CD14-positive monocyte (primary cell): ENCODE measurements at regions not wholly inside any gene's neighbourhood (a gene's known extent, or its start where the extent isn't known, plus 50 kb on each side); places are given as distances from the start of the nearest gene placed in this dataset.

Experiments
- DNase-seq, 3 donors: peaks; one replicate each; pipeline ENCODE4 v3.0.0-alpha.2; 2011 to 2022
- H2AFZ ChIP-seq: 2 replicates; pipeline ENCODE4 v1.6.0; 2012; ENCODE audit warnings: mild to moderate bottlenecking, low read depth, low read length, inconsistent platforms; ENCODE audit not compliant: insufficient read depth, poor library complexity, severe bottlenecking
- H3K27ac ChIP-seq, 2 donors: 1 replicate in 1 of 2; 2 replicates in 1 of 2; pipeline ENCODE4 v1.5.1; 2012 to 2013; ENCODE audit warnings: low read length in 2 of 2, control low read depth in 1 of 2, inconsistent platforms in 1 of 2, low read depth in 1 of 2, mild to moderate bottlenecking in 1 of 2
- H3K27me3 ChIP-seq, 2 donors: one replicate each; pipeline versions ENCODE4 v1.6.0 to v1.6.1; 2011 to 2013; ENCODE audit warnings: low read length in 2 of 2; ENCODE audit not compliant: control insufficient read depth in 2 of 2, insufficient read depth in 2 of 2
- H3K36me3 ChIP-seq, 2 donors: replicated peaks in 1 of 2; 1 replicate in 1 of 2; 2 replicates in 1 of 2; pipeline versions ENCODE4 v1.5.1 to v1.6.1; 2012 to 2013; ENCODE audit warnings: low read length in 2 of 2, control low read depth in 1 of 2, inconsistent platforms in 1 of 2, mild to moderate bottlenecking in 1 of 2; ENCODE audit not compliant: insufficient read depth in 2 of 2, control insufficient read depth in 1 of 2
- H3K4me1 ChIP-seq, 2 donors: 1 replicate in 1 of 2; 2 replicates in 1 of 2; pipeline versions ENCODE4 v1.5.1 to v1.6.1; 2012 to 2013; ENCODE audit warnings: low read length in 2 of 2, control low read depth in 1 of 2, inconsistent platforms in 1 of 2, mild to moderate bottlenecking in 1 of 2, moderate library complexity in 1 of 2; ENCODE audit not compliant: insufficient read depth in 2 of 2, control insufficient read depth in 1 of 2
- H3K4me2 ChIP-seq: replicated peaks from 2 replicates; pipeline ENCODE3; 2012; ENCODE audit warnings: low read length, moderate library complexity, mild to moderate bottlenecking; ENCODE audit not compliant: poor library complexity, severe bottlenecking; ENCODE audit errors: extremely low read depth
- H3K4me3 ChIP-seq, 3 experiments: fragments of 200-600 bp in 1 of 3; sonication (generic) in 1 of 3; replicated peaks in 1 of 3; 1 replicate in 2 of 3; 2 replicates in 1 of 3; pipeline ENCODE4 v1.5.1; 2011 to 2013; ENCODE audit warnings: low read length in 3 of 3, mild to moderate bottlenecking in 3 of 3, control low read depth in 2 of 3, low read depth in 2 of 3, inconsistent platforms in 1 of 3, moderate library complexity in 1 of 3
- H3K79me2 ChIP-seq: 2 replicates; pipeline ENCODE4 v1.6.0; 2012; ENCODE audit warnings: mild to moderate bottlenecking, control low read depth, inconsistent platforms, low read length, moderate library complexity; ENCODE audit not compliant: insufficient read depth
- H3K9ac ChIP-seq: 2 replicates; pipeline ENCODE4 v1.6.0; 2017; ENCODE audit warnings: low read length, mild to moderate bottlenecking; ENCODE audit not compliant: insufficient read depth, poor library complexity, severe bottlenecking
- H3K9me3 ChIP-seq, 2 donors: replicated peaks in 1 of 2; 1 replicate in 1 of 2; 2 replicates in 1 of 2; pipeline versions ENCODE4 v1.5.1 to v1.6.1; 2012 to 2013; ENCODE audit warnings: low read length in 2 of 2, control low read depth in 1 of 2; ENCODE audit not compliant: control insufficient read depth in 1 of 2, insufficient read depth in 1 of 2
- H4K20me1 ChIP-seq: 2 replicates; pipeline ENCODE4 v1.6.0; 2012; ENCODE audit warnings: mild to moderate bottlenecking, low read length, control low read depth, moderate library complexity; ENCODE audit not compliant: insufficient read depth
- H3K27ac Mint-ChIP-seq, 7 donors: one replicate each; pipeline ENCODE4 v1.8.0; 2020; ENCODE audit warnings: mild to moderate bottlenecking in 7 of 7, mixed read lengths in 7 of 7, moderate library complexity in 6 of 7, inconsistent platforms in 2 of 7
- H3K27me3 Mint-ChIP-seq, 3 donors: one replicate each; pipeline ENCODE4 v1.8.0; 2021 to 2022; ENCODE audit warnings: low read depth in 3 of 3, mild to moderate bottlenecking in 3 of 3, mixed read lengths in 3 of 3, moderate library complexity in 3 of 3, inconsistent platforms in 1 of 3
- H3K36me3 Mint-ChIP-seq, 2 donors: one replicate each; pipeline ENCODE4 v1.8.0; 2020; ENCODE audit warnings: mixed read lengths in 2 of 2, inconsistent platforms in 1 of 2, mild to moderate bottlenecking in 1 of 2
- H3K4me1 Mint-ChIP-seq: one replicate; pipeline ENCODE4 v1.8.0; 2020; ENCODE audit warnings: mild to moderate bottlenecking, mixed read lengths
- H3K4me3 Mint-ChIP-seq, 2 donors: one replicate each; pipeline ENCODE4 v1.8.0; 2020; ENCODE audit warnings: mild to moderate bottlenecking in 2 of 2, mixed read lengths in 2 of 2, moderate library complexity in 1 of 2
- H3K9me3 Mint-ChIP-seq, 7 donors: one replicate each; pipeline ENCODE4 v1.8.0; 2020 to 2022; ENCODE audit warnings: mixed read lengths in 7 of 7, mild to moderate bottlenecking in 6 of 7, moderate library complexity in 6 of 7, inconsistent platforms in 2 of 7
- CTCF ChIP-seq: fragments of 200-600 bp; IDR thresholded peaks from one replicate; pipeline ENCODE4 v1.8.0; 2022; ENCODE audit warnings: antibody characterized with exemption, mild to moderate bottlenecking
- WGBS: methylation state at CpG from one replicate; pipeline ENCODE4 v1.1.5; 2013; ENCODE audit warnings: missing lambda C conversion rate; ENCODE audit not compliant: insufficient coverage; 5-methylcytosine and 5-hydroxymethylcytosine counted together
- intact Hi-C, 2 donors: fragments of 100-400 bp; cut with micrococcal nuclease; formaldehyde crosslinking; loops; one replicate each; pipeline versions ENCODE4 v1.15.0 to v1.15.1; 2023

GRCh38 chr7:24411226-24411625 lies 127.2 kb downstream of the NPY start:
- Mint-ChIP-seq H3K27ac (no peak overlapping the region), H3K27me3 (peaks cover 0 to 2% (median 0%) of the 10 kb centered on the region in 3 donors), H3K4me1 (no peaks in the 10 kb centered on the region), H3K9me3 (peaks cover 0 to 4% (median 0%) of the 10 kb centered on the region in 7 donors), H3K36me3 (no peaks in the 10 kb centered on the region), H3K4me3 (no peak overlapping the region)
- TF ChIP-seq CTCF = no peak
- Histone ChIP-seq H3K27ac (no peak overlapping the region), H3K4me3 (no peak overlapping the region), H3K27me3 (no peaks in the 10 kb centered on the region), H3K9me3 (no peaks in the 10 kb centered on the region), H2AFZ (no peak overlapping the region), H3K4me2 (no peak overlapping the region), H3K4me1 (no peaks in the 10 kb centered on the region), H3K79me2 (no peaks in the 10 kb centered on the region), H3K36me3 (no peaks in the 10 kb centered on the region), H3K9ac (no peak overlapping the region), H4K20me1 (no peaks in the 10 kb centered on the region)
- no peak for DNase-seq
- WGBS = no CpG with 5 or more reads among the region's 3 CpGs
- intact Hi-C loops = no loop called here

GRCh38 chr7:24417526-24418120 lies 133.6 kb downstream of the NPY start:
- no peak for DNase-seq
- peaks cover 0 to 4% (median 0%) of the 10 kb centered on the region in 7 donors for H3K9me3 Mint-ChIP-seq
- intact Hi-C loops = no loop called here
- no peaks in the 10 kb centered on the region for H4K20me1 ChIP-seq
- H3K9me3 ChIP-seq = no peaks in the 10 kb centered on the region
- WGBS = no CpG with 5 or more reads among the region's 7 CpGs
- no peak overlapping the region for H3K4me2 ChIP-seq
- H3K4me1 ChIP-seq = no peaks in the 10 kb centered on the region
- H3K4me3 Mint-ChIP-seq = no peak overlapping the region
- no peak overlapping the region for H3K27ac Mint-ChIP-seq
- no peak for TF ChIP-seq CTCF
- H3K4me3 ChIP-seq = no peak overlapping the region
- no peaks in the 10 kb centered on the region for H3K79me2 ChIP-seq
- no peaks in the 10 kb centered on the region for H3K4me1 Mint-ChIP-seq
- H3K27ac ChIP-seq = no peak overlapping the region
- peaks cover 0 to 4% (median 2%) of the 10 kb centered on the region in 3 donors for H3K27me3 Mint-ChIP-seq
- no peak overlapping the region for H2AFZ ChIP-seq
- H3K36me3 ChIP-seq = no peaks in the 10 kb centered on the region
- no peaks in the 10 kb centered on the region for H3K36me3 Mint-ChIP-seq
- no peaks in the 10 kb centered on the region for H3K27me3 ChIP-seq
- H3K9ac ChIP-seq = no peak overlapping the region
